ENCODE measurements at regions not wholly inside any gene's neighbourhood (a gene's known extent, or its start where the extent isn't known, plus 50 kb on each side); places are given as distances from the start of the nearest gene placed in this dataset.

GRCh38 chr3:30984855-30985749 is 90.6 kb upstream of the GADL1 start:
- Histone ChIP-seq H3K27ac (ENCODE audit: low read depth) (no peak overlapping the region), H3K4me3 (no peak overlapping the region), H3K4me2 (no peak overlapping the region), H3K27me3 (ENCODE audit: insufficient read depth) (no peaks in the 10 kb centered on the region), H3K4me1 (ENCODE audit: insufficient read depth) (0 out of 2 replicates have a peak, but pooled peaks cover 6% of the 10 kb centered on the region), H4K20me1 (replicated peaks; ENCODE audit: insufficient read depth) (no peaks in the 10 kb centered on the region), H3K36me3 (ENCODE audit: insufficient read depth) (no peaks in the 10 kb centered on the region), H3F3A (replicated peaks; ENCODE audit: low read depth) (no peaks in the 10 kb centered on the region), H2AFZ (no peak overlapping the region), H3K9me2 (ENCODE audit: insufficient read depth) (no peaks in the 10 kb centered on the region), H3K79me2 (replicated peaks; ENCODE audit: insufficient read depth) (no peaks in the 10 kb centered on the region)
- H3K4me3 Mint-ChIP-seq, result no peak overlapping the region
- H3K27me3 Mint-ChIP-seq (ENCODE audit: insufficient read depth, low read depth, poor library complexity), result peaks cover 6% of the 10 kb centered on the region
- TF ChIP-seq STAT1 (IDR thresholded peaks at IDR 0.05; ENCODE audit: unreplicated experiment) (no peak), POLR2AphosphoS5 (IDR thresholded peaks at IDR 0.05; ENCODE audit: low read depth) (no peak), ZNF331 (CRISPR knock-in tag; IDR thresholded peaks at IDR 0.05; ENCODE audit: low read depth) (no peak), CTCF (conservative IDR thresholded peaks at IDR 0.05; ENCODE audit: low read depth in 2 of 2) (no peak), CREB1 (CRISPR knock-in tag; IDR thresholded peaks at IDR 0.05; ENCODE audit: low read depth) (no peak), EZH2phosphoT487 (IDR thresholded peaks at IDR 0.05; ENCODE audit: unreplicated experiment) (no peak), REST (IDR thresholded peaks at IDR 0.05; ENCODE audit: unreplicated experiment) (no peak), NANOG (IDR thresholded peaks at IDR 0.05; ENCODE audit: borderline replicate concordance) (no peak), ZNF462 (CRISPR knock-in tag; IDR thresholded peaks at IDR 0.05) (no peak), EZH2 (IDR thresholded peaks at IDR 0.05; ENCODE audit: low read depth, unreplicated experiment) (no peak), ZNF114 (CRISPR knock-in tag; IDR thresholded peaks at IDR 0.05) (no peak), JUNB (IDR thresholded peaks at IDR 0.05; ENCODE audit: unreplicated experiment) (no peak), ETS1 (IDR thresholded peaks at IDR 0.05) (no peak)
- H3K4me1 Mint-ChIP-seq, result peaks cover 9% of the 10 kb centered on the region
- ATAC-seq, result no peak
- no peaks in the 10 kb centered on the region for H3K9me3 Mint-ChIP-seq
- no peak for DNase-seq (ENCODE audit: low spot score)
- no peaks in the 10 kb centered on the region for H3K36me3 Mint-ChIP-seq (ENCODE audit: low read depth)
- no peak overlapping the region for H3K27ac Mint-ChIP-seq
